HG03342 (cell line): ENCODE measurements at regions not wholly inside any gene's neighbourhood (a gene's known extent, or its start where the extent isn't known, plus 50 kb on each side); places are given as distances from the start of the nearest gene placed in this dataset.

Experiments
- ATAC-seq: cut with Tn5 transposase; IDR thresholded peaks from one replicate; pipeline ENCODE4 v1.9.1; 2021; ENCODE audit warnings: mild to moderate bottlenecking, moderate library complexity; ENCODE audit not compliant: unreplicated experiment

DNA sequence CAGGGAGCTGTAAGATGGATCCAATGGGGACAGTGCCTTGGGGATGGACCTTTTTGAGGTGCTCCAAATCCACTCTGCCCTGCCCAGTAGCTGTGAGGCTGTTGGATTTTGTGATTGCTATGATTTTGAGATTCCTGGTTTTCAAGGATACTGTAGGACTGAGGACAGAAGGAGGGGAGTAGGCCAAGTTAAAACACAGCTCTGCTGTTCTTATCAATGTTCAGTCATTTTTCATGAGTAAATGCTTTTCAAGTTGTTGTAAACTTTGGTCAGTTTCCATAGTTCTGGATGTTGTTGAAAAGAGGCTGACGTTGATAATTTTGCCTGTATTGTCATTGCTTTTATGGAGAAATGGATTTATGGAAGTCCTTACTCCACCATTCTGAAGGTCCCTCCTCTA, 361.2 kb downstream of the ZNF516 start:
- no peak for ATAC-seq

DNA sequence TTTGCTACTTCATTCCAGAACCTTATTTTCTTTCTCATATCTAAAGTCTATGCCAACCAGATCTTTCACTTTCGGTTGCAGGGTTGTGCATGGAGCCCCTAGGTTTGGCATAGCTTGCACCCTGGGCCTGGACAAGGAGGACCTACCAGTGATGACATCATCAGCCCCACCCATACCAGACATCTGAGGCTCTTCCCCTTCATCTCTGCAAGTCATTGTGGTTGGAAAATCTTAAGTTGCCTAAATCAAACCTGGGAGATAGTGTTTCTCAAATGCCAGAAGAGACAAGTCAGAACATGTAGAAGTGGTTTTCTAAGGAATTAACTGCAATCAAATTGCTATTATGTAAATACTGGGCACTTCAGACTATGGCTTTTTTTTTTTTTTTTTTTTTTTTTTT, 363.3 kb downstream of the ZNF516 start:
- ATAC-seq = no peak

DNA sequence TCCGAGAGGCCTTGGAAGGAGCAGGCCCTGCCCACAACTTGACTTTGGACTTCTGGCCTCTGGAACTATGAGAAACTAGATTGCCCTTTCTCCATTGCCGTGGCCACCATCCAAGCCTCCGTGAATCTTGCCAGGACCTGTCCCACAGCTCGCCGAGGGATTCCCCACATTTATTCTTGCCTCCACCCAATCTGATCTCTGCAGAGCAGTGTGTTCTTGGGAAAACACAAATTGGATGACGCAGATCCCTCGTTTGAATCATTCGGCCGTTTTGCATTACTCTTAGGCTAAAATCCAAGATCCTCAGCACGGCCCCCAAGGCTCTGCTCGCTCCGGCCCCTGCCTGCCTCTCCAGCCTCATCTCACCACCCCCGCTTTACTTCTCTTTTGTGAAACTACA, 364.2 kb downstream of the ZNF516 start:
- ATAC-seq = no peak

- no peak for ATAC-seq
Measured at GRCh38 chr18:76126327-76126726, 368.7 kb downstream of the ZNF516 start.

GRCh38 chr18:76121011-76121410, 374.0 kb downstream of the ZNF516 start:
- ATAC-seq = no peak

DNA sequence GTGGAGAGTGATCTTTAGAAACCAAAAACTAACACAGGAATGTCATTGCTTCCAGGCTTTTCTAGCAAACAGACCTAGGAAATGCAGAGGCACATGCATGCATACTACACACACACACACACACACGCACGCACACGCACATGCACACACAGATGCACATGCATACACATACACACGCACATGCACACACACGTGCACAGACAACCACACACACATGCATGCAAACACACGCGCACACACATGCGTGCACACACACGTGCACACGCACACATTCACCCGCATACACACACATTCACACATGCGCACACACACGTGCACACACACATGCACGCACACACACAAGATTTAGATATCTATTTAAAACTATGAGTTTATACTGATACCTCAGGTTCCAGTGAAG, 379.5 kb downstream of the ZNF516 start:
- ATAC-seq = no peak

- ATAC-seq = no peak
Measured at GRCh38 chr18:76113101-76113500, 381.9 kb downstream of the ZNF516 start.

DNA sequence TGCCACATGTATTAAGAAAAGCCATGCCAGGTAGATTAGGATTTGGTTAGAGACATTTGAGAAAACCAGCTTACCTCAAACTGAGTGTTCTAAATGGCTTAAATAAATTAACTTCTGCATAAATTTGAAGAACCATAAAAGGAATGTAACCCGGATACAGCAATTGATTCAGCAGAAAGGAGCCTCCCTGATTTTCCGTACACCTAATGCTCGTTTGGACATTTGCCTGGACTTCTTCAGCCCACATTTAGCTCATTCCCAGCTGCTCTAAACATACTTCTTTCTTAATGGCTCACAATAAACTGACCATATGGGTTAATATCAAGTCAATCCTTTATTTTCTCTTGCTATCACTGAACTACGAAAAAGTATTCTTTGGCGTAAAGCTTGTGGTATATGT, 392.4 kb downstream of the ZNF516 start:
- ATAC-seq = no peak

GRCh38 chr18:76102156-76102555, 392.9 kb downstream of the ZNF516 start:
- ATAC-seq = no peak

GRCh38 chr18:76099931-76100457, 395.0 kb downstream of the ZNF516 start:
- ATAC-seq = no peak

DNA sequence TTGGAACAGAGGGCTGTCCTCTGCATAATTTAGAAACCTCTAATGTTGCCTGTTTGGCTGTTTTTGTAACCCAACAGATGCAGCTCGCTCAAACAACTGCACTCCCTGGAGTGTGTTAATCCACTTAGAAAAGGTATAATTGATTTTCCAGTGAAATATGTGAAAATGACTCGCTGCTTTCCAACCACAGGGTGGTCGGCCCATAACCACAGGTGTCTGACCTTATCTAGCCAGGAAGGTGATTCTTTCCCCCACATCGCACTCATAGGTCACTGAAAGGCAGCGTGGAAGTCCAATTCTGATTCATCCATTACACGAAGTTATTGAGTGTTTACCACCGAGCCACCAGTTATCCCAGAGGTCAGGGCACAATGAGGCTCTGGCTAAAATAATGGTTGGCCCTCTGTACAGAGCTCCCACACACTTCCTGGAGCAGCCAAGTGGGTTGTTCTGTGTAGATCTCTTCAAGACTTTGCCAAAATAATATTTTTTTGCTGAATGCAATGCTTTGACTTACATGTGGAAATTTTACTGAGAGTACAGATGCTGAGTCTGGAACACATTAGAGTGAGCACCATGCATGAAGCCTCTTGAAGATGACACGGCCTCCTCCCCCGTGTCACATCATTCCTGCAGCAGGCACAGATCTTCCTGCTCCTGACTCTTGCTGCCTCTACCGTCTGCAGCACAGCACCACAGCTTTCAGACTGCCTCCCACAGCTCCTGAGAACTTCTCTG, 396.2 kb downstream of the ZNF516 start:
- ATAC-seq = no peak

DNA sequence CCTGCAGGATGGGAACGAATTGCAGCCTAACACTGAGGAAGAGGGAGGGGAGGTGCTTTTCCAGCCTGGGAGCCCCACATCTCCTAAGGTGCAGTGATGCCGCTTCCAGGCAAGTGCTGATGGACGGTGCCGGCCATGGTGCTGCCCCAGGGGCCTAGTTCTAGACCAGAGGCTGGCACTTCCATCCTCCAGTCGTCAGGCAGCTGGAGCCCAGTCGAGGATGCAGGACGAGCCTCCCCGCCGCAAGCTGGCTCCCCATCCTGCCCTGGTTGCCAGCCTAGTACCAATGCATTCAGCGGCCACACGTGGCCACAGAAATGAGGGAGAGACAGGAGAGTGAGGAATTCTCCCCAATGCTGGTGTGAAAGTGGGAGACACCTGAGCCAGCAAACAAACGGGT, 413.5 kb downstream of the ZNF516 start:
- ATAC-seq = no peak

DNA sequence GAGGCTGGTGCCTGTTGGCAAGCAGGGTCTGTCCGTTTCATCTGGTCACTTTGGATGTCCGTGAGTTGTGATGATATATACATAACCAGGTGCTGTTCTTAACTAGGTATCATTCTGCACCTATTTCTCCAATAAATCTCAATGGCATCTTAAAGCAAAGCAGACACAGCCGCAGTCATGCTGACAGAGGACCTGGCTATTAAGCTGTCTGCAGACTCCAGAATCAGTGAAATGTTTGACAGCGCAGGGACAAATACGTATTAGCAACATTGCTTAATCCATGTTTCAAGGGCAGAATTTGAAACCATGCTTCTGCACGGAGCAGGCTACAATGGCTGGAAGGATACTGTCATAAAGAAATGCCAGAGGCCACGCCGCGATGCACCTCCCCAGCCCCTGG, 414.6 kb downstream of the ZNF516 start:
- no peak for ATAC-seq

- ATAC-seq = no peak
Measured at GRCh38 chr18:76075777-76076176, 419.3 kb downstream of the ZNF516 start.

GRCh38 chr18:76064998-76065397, 430.0 kb downstream of the ZNF516 start:
- ATAC-seq = no peak

DNA sequence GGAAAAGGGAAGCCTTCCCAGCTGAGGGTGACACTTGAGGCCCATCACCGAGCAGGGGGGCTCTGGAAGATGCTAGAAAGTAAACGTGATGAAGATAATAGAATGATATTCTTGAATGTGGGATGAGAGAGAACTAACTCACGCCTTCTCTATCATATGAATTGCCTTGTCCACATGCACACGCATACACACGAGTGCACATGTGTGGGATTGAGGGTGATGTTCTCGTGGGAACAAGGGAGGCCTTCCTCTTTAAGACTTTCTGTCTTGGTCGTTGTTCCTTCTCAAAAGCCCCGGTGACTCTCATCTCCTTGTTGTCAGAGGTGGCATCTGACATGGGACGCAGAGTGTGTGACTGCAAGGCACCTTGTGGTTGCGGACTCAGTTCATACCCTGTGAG, 436.9 kb downstream of the ZNF516 start:
- ATAC-seq = no peak

- no peak for ATAC-seq
Measured at GRCh38 chr18:76057386-76057785, 437.7 kb downstream of the ZNF516 start.

- ATAC-seq = no peak
Measured at GRCh38 chr18:76056471-76057110, 438.5 kb downstream of the ZNF516 start.

DNA sequence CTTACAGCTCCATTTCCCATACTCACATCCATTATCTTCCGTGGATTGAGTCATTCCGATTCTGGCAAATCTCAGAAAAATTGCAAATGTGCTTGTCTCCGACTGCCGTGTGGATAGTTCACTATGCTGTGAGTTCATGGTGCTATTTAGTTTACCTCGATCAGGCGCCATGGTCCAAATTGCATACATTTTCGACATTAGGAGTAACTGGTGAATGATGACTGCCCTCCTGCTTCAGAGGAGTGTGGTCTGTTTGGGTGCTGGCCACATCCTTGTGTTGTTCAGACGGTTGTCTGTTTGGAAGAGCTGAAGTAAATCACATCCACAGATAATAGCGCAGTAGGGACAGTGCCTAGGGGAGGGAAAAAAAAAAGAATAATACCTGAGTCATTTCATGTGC, 439.5 kb downstream of the ZNF516 start:
- no peak for ATAC-seq

DNA sequence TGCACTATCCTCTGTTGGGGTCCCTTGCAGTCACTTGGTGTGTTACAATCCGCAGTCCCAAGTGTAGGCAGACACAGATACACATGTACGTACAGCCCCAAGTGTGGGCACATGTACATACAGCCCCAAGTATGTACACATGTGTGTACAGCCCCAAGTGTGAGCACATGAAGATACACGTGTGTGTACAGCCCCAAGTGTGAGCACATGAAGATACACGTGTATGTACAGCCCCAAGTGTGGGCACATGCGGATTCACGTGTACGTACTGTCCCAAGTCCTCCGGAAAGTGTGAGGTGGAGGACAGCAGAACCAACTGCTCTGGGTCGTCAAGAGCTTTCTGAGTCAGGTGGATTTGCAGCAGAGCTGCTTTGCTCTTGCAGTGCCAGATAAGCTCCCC, 440.0 kb downstream of the ZNF516 start:
- no peak for ATAC-seq

GRCh38 chr18:76054156-76054555, 440.9 kb downstream of the ZNF516 start:
- no peak for ATAC-seq

DNA sequence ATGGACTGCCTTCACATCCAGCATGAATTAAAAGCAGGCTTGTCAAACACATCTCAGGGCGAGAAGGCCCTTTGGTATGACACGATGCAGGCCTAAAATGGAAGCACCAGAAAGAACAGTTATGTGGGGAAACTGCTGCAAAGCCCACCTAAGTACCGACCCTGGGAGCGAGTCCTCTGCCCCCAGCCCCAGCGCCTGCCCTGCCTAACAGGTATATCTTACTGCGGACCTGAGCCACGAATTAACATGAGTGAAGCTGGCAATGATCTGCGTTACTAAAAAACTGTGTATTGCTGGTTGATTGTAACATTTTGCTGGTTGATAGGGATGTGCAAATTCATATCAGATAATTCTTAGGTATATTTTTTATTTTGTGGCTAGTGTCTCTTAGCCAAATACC, 441.5 kb downstream of the ZNF516 start:
- no peak for ATAC-seq

DNA sequence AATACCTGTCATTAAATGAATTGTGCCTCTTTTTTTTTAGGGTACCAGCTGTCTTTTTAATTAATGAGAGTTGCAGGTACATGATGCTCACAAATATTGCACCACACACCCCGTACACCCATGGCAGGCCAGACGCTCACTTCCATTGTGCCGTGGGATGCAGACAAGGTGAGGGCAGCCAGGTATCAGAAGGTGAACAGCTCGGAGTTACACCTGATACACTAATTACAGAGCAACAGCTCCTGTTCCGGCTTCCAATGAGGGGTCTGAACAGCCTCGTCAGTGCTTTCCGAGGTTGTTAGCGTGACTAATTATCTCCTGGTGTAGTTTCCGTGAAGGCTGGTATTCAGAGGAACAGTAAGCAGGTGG, 442.8 kb downstream of the ZNF516 start:
- ATAC-seq = no peak
